Activated CD4-positive, alpha-beta T cell treated with anti-CD3 and anti-CD28 coated beads, Interleukin-2, amount 50 U/mL, for 24 hours (primary cell): ENCODE measurements at regions not wholly inside any gene's neighbourhood (a gene's known extent, or its start where the extent isn't known, plus 50 kb on each side); places are given as distances from the start of the nearest gene placed in this dataset.
"Not testable (repeated sequence)": the region's sequence is repeated elsewhere in the genome, so short reads cannot be mapped to it uniquely, and the experiment has no call there.

ENCODE experiments used
- DNase-seq, 2 donors: peaks; one replicate each; pipeline ENCODE4 v3.0.0-alpha.2; 2020; ENCODE audit warnings: low read depth in 1 of 2, low spot score in 1 of 2

GRCh38 chr10:65550761-65551160, 1375.1 kb upstream of the LRRTM3 start:
- no peak for DNase-seq

GRCh38 chr10:65555192-65555591, 1370.6 kb upstream of the LRRTM3 start:
- DNase-seq = no peak

- DNase-seq = no peak
Measured at GRCh38 chr10:65556006-65556405, 1369.8 kb upstream of the LRRTM3 start.

DNA sequence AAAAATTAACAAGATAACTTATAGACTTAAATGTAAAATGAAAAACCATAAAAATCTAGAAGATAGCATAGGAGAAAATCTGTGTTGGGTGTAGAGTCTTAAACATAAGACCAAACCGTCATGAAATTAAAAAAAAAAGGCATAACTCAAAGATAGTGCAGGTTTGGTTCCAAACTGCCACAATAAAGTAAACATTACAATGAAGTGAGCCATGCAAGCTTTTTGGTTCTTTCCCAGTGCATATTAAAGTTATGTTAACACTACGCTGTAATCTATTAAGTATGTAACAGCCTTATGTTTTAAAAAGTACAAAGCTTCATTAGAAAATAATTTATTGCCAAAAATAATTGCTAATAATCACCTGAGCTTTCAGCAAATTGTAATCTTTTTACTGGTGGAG, 1366.5 kb upstream of the LRRTM3 start:
- no peak for DNase-seq

GRCh38 chr10:65565246-65565645, 1360.6 kb upstream of the LRRTM3 start:
- DNase-seq = no peak

GRCh38 chr10:65566906-65567305, 1358.9 kb upstream of the LRRTM3 start:
- DNase-seq = no peak

GRCh38 chr10:65570143-65571010, 1355.5 kb upstream of the LRRTM3 start:
- no peak for DNase-seq

GRCh38 chr10:65571011-65571570, 1354.7 kb upstream of the LRRTM3 start:
- DNase-seq = no peak

DNA sequence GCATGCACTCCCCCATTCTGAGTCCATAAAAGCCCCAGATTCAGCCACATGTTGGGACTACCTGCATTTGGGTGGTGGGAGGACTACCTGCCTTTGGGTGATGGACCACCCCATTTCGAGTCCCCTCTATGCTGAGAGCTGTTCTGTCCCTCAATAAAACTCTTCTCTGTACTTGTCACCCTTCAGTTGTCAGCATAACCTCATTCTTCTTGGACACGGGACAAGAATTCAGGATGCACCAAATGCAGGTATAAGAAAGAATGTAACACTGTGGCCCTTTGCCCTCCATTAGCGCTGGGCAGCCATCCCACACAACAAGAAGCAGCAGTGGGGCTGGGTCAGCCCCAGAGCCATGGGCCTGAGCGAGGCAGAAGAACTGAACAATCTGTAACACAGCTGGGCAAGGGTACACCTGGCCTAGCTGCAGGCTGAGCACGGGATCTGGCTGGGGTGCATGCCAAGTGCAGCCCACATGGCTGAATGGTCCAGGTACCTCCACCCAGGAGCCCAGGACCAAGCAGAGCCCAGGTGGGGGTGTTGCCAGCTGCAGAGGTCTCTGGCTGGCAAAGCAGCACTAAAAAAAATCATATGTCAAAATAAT, 1344.3 kb upstream of the LRRTM3 start:
- no peak for DNase-seq

DNA sequence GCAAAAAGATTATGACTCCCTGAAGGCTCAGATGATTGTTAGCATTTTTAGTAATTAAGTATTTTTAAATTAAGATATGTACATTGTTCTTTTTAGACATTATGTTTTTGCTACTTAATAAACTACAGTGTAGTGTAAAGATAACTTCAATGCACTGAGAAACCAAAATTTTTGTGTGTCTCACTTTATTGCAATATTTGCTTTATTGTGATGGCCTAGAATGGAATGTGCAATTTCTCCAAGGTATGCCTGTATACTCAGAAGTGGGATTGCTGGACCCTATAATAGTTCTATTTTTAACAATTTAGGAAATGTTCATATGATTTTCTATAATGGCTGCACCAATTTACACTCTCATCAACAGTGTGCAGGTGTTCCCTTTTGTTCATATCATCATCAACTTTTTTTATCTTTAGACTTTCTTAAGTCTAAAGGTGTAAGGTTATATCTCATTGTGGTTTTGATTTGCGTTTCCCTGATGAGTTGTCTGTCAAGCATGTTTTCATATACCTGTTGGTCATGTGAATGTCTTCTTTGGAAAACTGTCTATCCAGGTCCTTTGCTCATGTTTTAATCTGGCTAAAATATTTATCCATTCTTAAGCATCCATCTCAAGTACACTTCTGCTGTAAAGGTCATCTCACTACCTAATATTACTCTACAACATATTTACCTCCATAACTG, 1323.5 kb upstream of the LRRTM3 start:
- DNase-seq = no peak

- no peak for DNase-seq
Measured at GRCh38 chr10:65611592-65611991, 1314.2 kb upstream of the LRRTM3 start.

- no peak for DNase-seq
Measured at GRCh38 chr10:65614956-65615565, 1310.8 kb upstream of the LRRTM3 start.

DNA sequence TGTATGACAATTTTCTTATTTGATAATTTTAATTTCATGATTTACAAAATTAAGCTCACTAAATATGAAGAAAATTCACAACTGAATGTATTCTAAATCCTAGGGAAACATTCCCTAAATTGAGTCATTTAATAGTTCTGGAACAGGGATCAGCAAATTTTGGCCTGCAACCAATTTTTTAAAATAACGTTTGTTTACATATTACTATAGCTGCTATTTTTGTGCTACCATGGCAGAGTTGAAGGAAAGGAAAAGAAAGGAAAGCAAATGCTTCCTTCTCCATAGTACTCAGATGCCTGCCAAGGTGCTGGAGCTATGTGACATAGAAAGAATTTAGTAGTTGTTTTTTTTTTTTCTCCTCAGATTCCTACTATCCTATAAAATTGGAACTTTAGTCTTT, 1307.7 kb upstream of the LRRTM3 start:
- DNase-seq = no peak

- DNase-seq = no peak
Measured at GRCh38 chr10:65620404-65621048, 1305.3 kb upstream of the LRRTM3 start.

GRCh38 chr10:65622608-65623007, 1303.2 kb upstream of the LRRTM3 start:
- no peak for DNase-seq

DNA sequence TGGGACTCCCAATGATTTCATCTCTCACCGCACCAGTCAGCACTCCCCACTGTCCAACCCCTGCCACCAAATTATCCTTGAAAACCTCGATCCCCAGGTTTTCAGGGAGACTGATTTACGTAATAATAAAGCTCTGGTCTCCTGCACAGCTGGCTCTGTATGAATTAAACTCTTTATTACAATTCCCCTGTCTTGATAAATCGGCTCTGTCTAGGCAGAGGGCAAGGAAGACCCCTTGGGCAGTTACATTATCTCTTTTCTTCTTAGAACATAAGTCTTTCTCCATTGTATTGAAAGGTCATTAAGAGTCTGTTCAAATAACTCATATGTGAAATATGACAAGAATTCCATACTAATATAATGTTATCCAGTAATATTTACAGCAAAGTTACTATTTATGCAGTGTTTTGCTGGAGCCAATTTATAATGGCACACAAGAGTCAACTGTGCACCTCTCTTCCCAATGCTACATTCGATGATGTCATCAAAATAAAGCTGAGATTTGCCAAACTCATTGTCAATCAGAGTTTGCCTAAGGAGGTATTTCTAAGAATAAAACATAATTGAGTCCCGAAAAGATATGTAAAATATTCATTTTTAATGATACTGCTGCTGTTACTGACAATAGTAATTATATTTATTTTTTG, 1297.2 kb upstream of the LRRTM3 start:
- DNase-seq = no peak

- DNase-seq = no peak
Measured at GRCh38 chr10:65660006-65660405, 1265.8 kb upstream of the LRRTM3 start.

GRCh38 chr10:65670087-65670486, 1255.7 kb upstream of the LRRTM3 start:
- DNase-seq = no peak

- DNase-seq = not testable (repeated sequence)
Measured at GRCh38 chr10:65670596-65670995, 1255.2 kb upstream of the LRRTM3 start.

- no peak for DNase-seq
Measured at GRCh38 chr10:65675236-65675635, 1250.6 kb upstream of the LRRTM3 start.
